ENCODE measurements at regions not wholly inside any gene's neighbourhood (a gene's known extent, or its start where the extent isn't known, plus 50 kb on each side); places are given as distances from the start of the nearest gene placed in this dataset.

GRCh38 chr12:20257311-20257710 lies 111.0 kb upstream of the PDE3A start:
- TF ChIP-seq ARNT (IDR thresholded peaks at IDR 0.05) (no peak), FOXM1 (IDR thresholded peaks at IDR 0.05; ENCODE audit: borderline replicate concordance) (no peak), PKNOX1 (IDR thresholded peaks at IDR 0.05) (no peak)

Measured in HEK293T (cell line).